OCI-M2 (cell line): ENCODE measurements at regions not wholly inside any gene's neighbourhood (a gene's known extent, or its start where the extent isn't known, plus 50 kb on each side); places are given as distances from the start of the nearest gene placed in this dataset.
"Not testable (repeated sequence)": the region's sequence is repeated elsewhere in the genome, so short reads cannot be mapped to it uniquely, and the experiment has no call there.

Experiments used
- DNase-seq: peaks from one replicate; lab custom pipeline; 2025; ENCODE audit not compliant: unreplicated experiment; lab: John Stamatoyannopoulos, UW

DNA sequence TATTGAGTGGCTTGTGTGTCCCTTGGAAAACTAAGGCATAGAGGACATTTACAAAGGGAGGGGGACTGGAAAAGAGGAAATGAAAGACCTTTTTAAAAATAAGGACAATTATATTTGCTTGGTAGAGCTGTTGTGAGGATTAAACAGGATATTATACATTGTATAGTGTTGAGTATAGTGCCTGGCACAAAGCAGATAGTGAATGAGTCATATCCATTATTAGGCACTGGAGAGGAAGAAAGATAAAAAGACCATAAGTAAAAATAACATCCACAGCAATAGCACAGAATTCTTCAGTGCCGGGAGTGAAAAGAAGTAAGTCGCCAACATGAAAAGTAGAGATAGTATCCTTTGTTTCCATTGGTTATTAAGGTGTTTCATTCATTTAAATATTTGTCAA, 623.3 kb downstream of the PDCD6IP start:
- no peak for DNase-seq

GRCh38 chr3:34439796-34440195, 641.4 kb downstream of the PDCD6IP start:
- DNase-seq = no peak

DNA sequence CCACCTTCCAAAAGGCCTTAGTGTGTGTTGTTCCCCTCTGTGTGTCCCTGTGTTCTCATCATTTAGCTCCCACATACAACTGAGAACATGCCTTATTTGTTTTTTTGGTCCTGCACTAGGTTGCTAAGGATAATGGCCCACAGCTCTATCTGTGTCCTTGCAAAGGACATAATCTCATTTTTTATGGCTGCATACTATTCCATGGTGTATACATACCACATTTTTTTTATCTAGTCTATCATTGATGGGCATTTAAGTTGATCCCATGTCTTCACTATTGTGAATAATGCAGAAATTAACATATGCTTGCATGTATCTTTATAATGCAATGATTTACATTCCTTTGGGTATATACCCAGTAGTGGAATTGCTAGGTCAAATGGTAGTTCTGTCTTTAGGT, 645.7 kb downstream of the PDCD6IP start:
- DNase-seq = no peak

DNA sequence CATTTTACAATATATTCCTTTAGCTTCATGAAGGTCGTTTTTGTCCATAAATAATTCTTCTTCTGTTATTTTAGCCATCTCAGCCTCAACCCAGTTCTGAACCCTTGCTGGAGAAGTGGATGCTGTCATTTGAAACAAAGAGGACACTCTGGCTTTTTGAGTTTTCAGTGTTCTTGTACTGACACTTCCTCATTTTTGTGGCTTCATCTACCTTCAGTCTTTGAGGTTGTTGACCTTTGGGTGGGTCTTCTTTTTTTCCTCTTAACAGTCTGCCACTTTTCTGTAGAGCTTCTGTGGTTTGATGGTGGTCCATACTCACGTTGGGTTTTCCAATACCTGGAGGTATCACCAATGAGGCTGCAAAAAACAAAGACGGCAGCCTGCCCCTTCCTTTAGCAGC, 650.9 kb downstream of the PDCD6IP start:
- DNase-seq = no peak

DNA sequence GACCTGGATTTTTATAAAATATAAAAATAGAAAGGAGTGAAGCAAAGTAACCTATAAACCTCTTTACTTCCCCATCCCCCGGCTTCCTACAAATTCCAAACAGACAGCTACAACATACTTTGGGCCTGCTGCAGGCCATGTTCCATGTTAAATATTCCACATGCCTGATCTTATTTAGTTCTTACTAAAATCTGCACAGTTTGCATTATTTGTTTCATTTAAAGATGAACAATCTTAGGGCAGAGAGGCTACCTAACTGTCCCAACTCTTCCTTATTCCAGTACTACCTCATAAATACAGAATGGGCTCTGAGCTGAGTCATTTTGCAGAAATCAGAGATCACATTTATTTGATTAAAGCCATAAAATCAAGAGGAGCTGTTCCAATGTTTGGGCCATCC, 665.0 kb downstream of the PDCD6IP start:
- no peak for DNase-seq

GRCh38 chr3:34464646-34465045, 666.2 kb downstream of the PDCD6IP start:
- DNase-seq = no peak

DNA sequence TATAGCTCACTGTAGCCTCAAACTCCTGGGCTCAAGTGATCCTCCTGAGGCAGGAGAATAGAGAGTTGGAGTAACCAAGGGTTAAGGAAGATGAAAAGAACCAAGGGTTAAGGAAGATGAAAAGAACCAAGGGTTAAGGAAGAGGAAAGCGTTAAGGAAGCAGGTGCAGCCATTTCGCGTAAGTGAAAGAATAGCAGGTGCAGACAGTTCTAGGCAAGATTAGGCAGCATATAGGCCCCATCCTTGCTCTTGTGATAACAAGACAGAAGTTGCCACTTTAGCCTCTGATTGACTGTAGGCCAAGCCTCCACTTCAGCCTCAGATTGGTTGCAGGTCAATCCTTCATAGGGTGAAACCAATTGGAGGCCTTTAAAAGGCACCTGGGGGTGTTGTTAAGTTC, 677.4 kb downstream of the PDCD6IP start:
- DNase-seq = no peak

GRCh38 chr3:34483311-34483887, 685.0 kb downstream of the PDCD6IP start:
- no peak for DNase-seq

DNA sequence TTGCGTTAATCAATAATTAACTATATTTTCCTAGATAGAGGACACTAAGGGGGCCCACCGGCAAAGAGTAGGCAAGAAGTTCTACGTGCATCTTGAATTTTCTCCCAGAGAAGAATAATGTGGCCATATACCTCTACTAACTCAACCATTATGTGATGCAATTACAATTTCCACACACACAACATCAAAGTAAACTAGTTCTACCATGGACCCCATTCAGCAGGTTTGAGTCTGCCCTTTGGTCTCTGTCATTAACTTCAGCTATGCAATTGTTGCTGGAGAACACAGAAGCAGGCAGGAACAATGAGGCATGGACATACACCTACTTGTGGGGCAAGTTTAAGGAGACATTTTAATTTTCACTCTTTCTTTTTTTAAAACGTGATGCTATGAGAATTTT, 705.9 kb downstream of the PDCD6IP start:
- DNase-seq = no peak

GRCh38 chr3:34504775-34505174, 706.3 kb downstream of the PDCD6IP start:
- DNase-seq = no peak

GRCh38 chr3:34508732-34509131, 710.3 kb downstream of the PDCD6IP start:
- no peak for DNase-seq

GRCh38 chr3:34511891-34512290, 713.5 kb downstream of the PDCD6IP start:
- DNase-seq = no peak

GRCh38 chr3:34519008-34519407, 720.6 kb downstream of the PDCD6IP start:
- DNase-seq = not testable (repeated sequence)

- no peak for DNase-seq
These were observed 732.7 kb downstream of the PDCD6IP start for GRCh38 chr3:34531156-34531555.

DNA sequence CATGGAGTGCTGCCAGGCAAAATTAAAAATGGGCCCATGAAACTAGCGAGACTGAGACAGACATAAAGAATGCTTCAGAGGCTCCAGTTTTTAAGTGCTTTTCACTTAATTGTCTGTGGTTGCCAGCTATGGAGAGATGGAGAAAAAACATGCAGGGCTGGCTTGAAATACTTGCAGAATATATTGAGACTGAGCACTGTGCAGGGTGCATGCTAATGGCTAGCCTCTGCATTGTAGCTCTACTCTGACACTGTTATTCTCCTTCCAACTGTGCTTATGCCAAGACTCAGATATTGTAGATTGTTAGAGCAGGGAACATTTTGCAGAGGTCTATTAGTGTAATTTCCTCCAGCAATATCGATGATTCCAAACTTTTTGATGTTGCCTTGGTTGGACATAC, 735.0 kb downstream of the PDCD6IP start:
- DNase-seq = no peak

GRCh38 chr3:34534013-34534412, 735.6 kb downstream of the PDCD6IP start:
- DNase-seq = no peak

DNA sequence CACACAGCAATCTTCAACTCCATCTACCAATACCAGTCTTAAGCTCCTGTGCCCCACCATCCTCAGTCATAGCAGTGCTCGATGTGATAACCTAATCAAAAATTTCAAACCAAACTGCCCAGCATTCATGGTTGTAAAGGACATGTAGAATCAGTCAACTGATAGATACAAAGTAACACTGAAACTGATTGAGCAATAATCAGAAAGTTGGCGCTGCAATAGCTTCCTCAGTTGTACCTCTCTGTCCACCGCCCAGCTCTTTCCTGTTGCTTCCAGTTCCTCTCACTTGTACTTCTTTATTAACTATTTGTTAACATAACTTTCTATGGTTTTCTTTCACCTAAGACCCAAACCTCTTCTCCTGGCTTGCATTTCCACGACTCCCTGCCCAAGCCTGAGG, 745.7 kb downstream of the PDCD6IP start:
- DNase-seq = no peak

GRCh38 chr3:34547297-34547920, 749.0 kb downstream of the PDCD6IP start:
- no peak for DNase-seq

GRCh38 chr3:34567266-34567665, 768.8 kb downstream of the PDCD6IP start:
- no peak for DNase-seq

DNA sequence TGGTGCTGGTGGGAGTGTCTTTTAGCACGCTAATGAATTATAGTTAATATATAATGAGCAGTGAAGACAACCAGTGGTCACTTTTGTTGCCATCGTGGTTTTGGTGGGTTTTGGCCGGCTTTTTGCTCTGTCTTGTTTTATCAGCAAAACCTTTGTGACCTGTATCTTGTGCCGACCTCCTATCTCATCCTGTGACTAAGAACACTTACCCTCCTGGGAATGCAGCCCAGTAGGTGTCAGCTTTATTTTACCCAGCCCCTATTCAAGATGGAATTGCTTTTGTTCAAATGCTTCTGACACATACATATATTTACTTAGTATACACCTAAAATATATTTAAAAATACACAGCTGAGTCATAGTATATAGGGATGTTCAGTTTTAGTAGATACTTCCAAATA, 770.3 kb downstream of the PDCD6IP start:
- DNase-seq = no peak

DNA sequence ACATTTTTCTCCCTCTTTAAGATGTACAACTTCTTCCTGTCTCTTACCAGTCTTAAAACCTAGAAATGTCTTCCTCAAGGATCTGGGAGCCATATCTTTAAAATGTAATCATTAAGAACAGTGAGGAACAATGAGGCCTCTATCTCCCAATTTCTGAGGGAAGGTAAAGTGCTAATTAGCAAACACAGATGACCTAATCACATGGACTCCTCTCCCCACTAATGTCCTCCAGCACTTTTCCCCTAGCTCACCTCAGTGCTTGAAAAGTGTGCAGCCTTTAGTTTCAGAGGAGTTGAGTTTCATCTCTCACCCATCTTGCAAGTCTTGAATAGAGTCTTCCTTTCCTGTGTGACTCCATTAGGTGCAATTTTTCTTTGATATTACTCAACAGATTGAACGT, 771.0 kb downstream of the PDCD6IP start:
- DNase-seq = no peak

GRCh38 chr3:34570916-34571705, 772.7 kb downstream of the PDCD6IP start:
- no peak for DNase-seq
